GM12892 (cell line): ENCODE measurements at regions not wholly inside any gene's neighbourhood (a gene's known extent, or its start where the extent isn't known, plus 50 kb on each side); places are given as distances from the start of the nearest gene placed in this dataset.

Experiments
- DNase-seq: peaks from one replicate; pipeline ENCODE4 v3.0.0; 2011; ENCODE audit not compliant: insufficient read length
- FAIRE-seq: peaks from 2 replicates; lab custom pipeline; 2011; peaks lifted over from hg19 to GRCh38; lab: Jason Lieb, UNC
- POLR2A ChIP-seq: IDR thresholded peaks from 2 replicates; pipeline ENCODE4 v1.6.1; 2011; ENCODE audit warnings: low read depth, low read length, control low read depth
- POLR2AphosphoS5 ChIP-seq: IDR thresholded peaks from 2 replicates; pipeline ENCODE4 v1.6.1; 2011; ENCODE audit warnings: low read depth, low read length, control low read depth
- TAF1 ChIP-seq: IDR thresholded peaks from 2 replicates; pipeline ENCODE4 v1.6.1; 2011; ENCODE audit warnings: low read depth, mild to moderate bottlenecking, control low read depth, low read length, borderline replicate concordance

- DNase-seq (no peak), FAIRE-seq (no peak)
- TF ChIP-seq POLR2AphosphoS5 (no peak), POLR2A (no peak), TAF1 (no peak)
Measured at GRCh38 chr16:79337906-79338305, 262.6 kb downstream of the MAF start.

GRCh38 chr16:79336437-79337229 is 263.9 kb downstream of the MAF start:
- FAIRE-seq, result no peak
- DNase-seq, result no peak
- TF ChIP-seq TAF1, result no peak
- TF ChIP-seq POLR2A, result no peak

GRCh38 chr16:79334127-79334526 is 266.4 kb downstream of the MAF start:
- TF ChIP-seq POLR2AphosphoS5, result no peak
- no peak for TF ChIP-seq TAF1
- TF ChIP-seq POLR2A, result no peak
- no peak for FAIRE-seq
- DNase-seq, result no peak

- FAIRE-seq, result no peak
- no peak for DNase-seq
- TF ChIP-seq POLR2A (no peak), POLR2AphosphoS5 (no peak), TAF1 (no peak)
Measured at GRCh38 chr16:79331066-79331465, 269.5 kb downstream of the MAF start.

GRCh38 chr16:79329967-79330366 is 270.6 kb downstream of the MAF start:
- no peak for DNase-seq
- TF ChIP-seq TAF1, result no peak
- no peak for TF ChIP-seq POLR2AphosphoS5
- no peak for TF ChIP-seq POLR2A
- no peak for FAIRE-seq

GRCh38 chr16:79329166-79329521 is 271.4 kb downstream of the MAF start:
- no peak for DNase-seq
- no peak for FAIRE-seq
- no peak for TF ChIP-seq TAF1
- TF ChIP-seq POLR2A, result no peak
- no peak for TF ChIP-seq POLR2AphosphoS5

GRCh38 chr16:79328402-79329165 is 272.0 kb downstream of the MAF start:
- DNase-seq (no peak), FAIRE-seq (no peak)
- no peak for TF ChIP-seq POLR2A
- TF ChIP-seq TAF1, result no peak
- TF ChIP-seq POLR2AphosphoS5, result no peak

GRCh38 chr16:79327836-79328235 is 272.7 kb downstream of the MAF start:
- no peak for TF ChIP-seq POLR2AphosphoS5
- no peak for TF ChIP-seq TAF1
- no peak for TF ChIP-seq POLR2A
- DNase-seq (no peak), FAIRE-seq (no peak)

GRCh38 chr16:79326549-79326948 is 274.0 kb downstream of the MAF start:
- no peak for DNase-seq
- TF ChIP-seq POLR2AphosphoS5, result no peak
- TF ChIP-seq POLR2A, result no peak
- no peak for TF ChIP-seq TAF1
- FAIRE-seq, result no peak

- no peak for FAIRE-seq
- DNase-seq, result no peak
- TF ChIP-seq POLR2A (no peak), POLR2AphosphoS5 (no peak), TAF1 (no peak)
Measured at GRCh38 chr16:79325226-79325945, 275.2 kb downstream of the MAF start.

- no peak for TF ChIP-seq TAF1
- TF ChIP-seq POLR2A, result no peak
- TF ChIP-seq POLR2AphosphoS5, result no peak
- no peak for FAIRE-seq
- DNase-seq, result no peak
Measured at GRCh38 chr16:79320956-79321355, 279.6 kb downstream of the MAF start.
